Endothelial cell of umbilical vein (primary cell): ENCODE measurements at regions not wholly inside any gene's neighbourhood (a gene's known extent, or its start where the extent isn't known, plus 50 kb on each side); places are given as distances from the start of the nearest gene placed in this dataset.

Source experiments
- BruUV-seq: library from RNA; stranded (reverse); fragments of 400-500 nt; replicated peaks from 2 replicates; lab custom pipeline; 2021; lab: Mats Ljungman, UMichigan
- CTCF ChIA-PET: fragments of 300-600, 350-600 bp; sonication (Branson Sonifier 250); formaldehyde crosslinking; loops from one replicate; lab custom pipeline; 2021; ENCODE audit warnings: antibody characterized with exemption, inconsistent platforms; lab: Charles Lee
- POLR2A ChIA-PET: fragments of 300-600, 350-600 bp; sonication (Branson Sonifier 250); formaldehyde crosslinking; loops from one replicate; lab custom pipeline; 2021; ENCODE audit warnings: antibody characterized with exemption, inconsistent platforms; lab: Charles Lee
- DNase-seq: peaks from one replicate; pipeline ENCODE4 v3.0.0-alpha.2; 2011; ENCODE audit warnings: low read depth, low spot score
- FAIRE-seq: peaks from 2 replicates; lab custom pipeline; 2011; peaks lifted over from hg19 to GRCh38; lab: Jason Lieb, UNC
- H2AFZ ChIP-seq: 2 replicates; pipeline ENCODE4 v1.6.0; 2012; ENCODE audit warnings: low read depth, low read length, control low read depth, inconsistent platforms
- H3K27ac ChIP-seq: 2 replicates; pipeline ENCODE4 v1.5.1; 2011; ENCODE audit warnings: low read depth, mild to moderate bottlenecking, control low read depth, low read length, moderate library complexity; ENCODE audit not compliant: insufficient read depth
- H3K27me3 ChIP-seq, 2 experiments: 2 replicates each; pipeline versions ENCODE4 v1.6.0 to v1.6.1; 2011; ENCODE audit warnings: low read length in 2 of 2, mixed read lengths in 1 of 2; ENCODE audit not compliant: control insufficient read depth in 2 of 2, insufficient read depth in 2 of 2
- H3K36me3 ChIP-seq, 2 experiments: 2 replicates in 1 of 2; 3 replicates in 1 of 2; pipeline ENCODE4 v1.5.1; 2011; ENCODE audit warnings: low read length in 2 of 2, mild to moderate bottlenecking in 1 of 2, moderate library complexity in 1 of 2; ENCODE audit not compliant: control insufficient read depth in 2 of 2, insufficient read depth in 2 of 2; ENCODE audit errors: extremely low read depth in 1 of 2
- H3K4me1 ChIP-seq: 3 replicates; pipeline ENCODE4 v1.5.1; 2011; ENCODE audit warnings: mild to moderate bottlenecking, low read length; ENCODE audit not compliant: control insufficient read depth, insufficient read depth; ENCODE audit errors: extremely low read depth
- H3K4me2 ChIP-seq: 2 replicates; pipeline ENCODE4 v1.6.1; 2011; ENCODE audit warnings: low read length, control low read depth, mixed read lengths; ENCODE audit not compliant: insufficient read depth
- H3K4me3 ChIP-seq, 3 experiments: fragments of 200-600 bp in 1 of 3; sonication (generic), shearing (Covaris generic) in 1 of 3; replicated peaks in 1 of 3; 2 replicates each; pipeline ENCODE4 v1.5.1; 2011 to 2016; ENCODE audit warnings: control low read depth in 3 of 3, low read length in 3 of 3, mild to moderate bottlenecking in 2 of 3, inconsistent platforms in 1 of 3, low read depth in 1 of 3, moderate library complexity in 1 of 3; ENCODE audit not compliant: insufficient read depth in 1 of 3
- H3K79me2 ChIP-seq: 2 replicates; pipeline ENCODE4 v1.6.0; 2012; ENCODE audit warnings: low read length, inconsistent platforms; ENCODE audit not compliant: control insufficient read depth, insufficient read depth
- H3K9ac ChIP-seq: replicated peaks from 2 replicates; pipeline ENCODE3; 2011; ENCODE audit warnings: low read length, control low read depth; ENCODE audit not compliant: insufficient read depth; ENCODE audit errors: extremely low read depth
- H3K9me1 ChIP-seq: replicated peaks from 3 replicates; pipeline ENCODE4 v1.6.0; 2011; ENCODE audit warnings: mild to moderate bottlenecking, low read length; ENCODE audit not compliant: control insufficient read depth, insufficient read depth; ENCODE audit errors: extremely low read depth
- H3K9me3 ChIP-seq: replicated peaks from 2 replicates; pipeline ENCODE4 v1.5.1; 2012; ENCODE audit warnings: low read length, inconsistent platforms; ENCODE audit not compliant: control insufficient read depth, insufficient read depth
- H4K20me1 ChIP-seq: replicated peaks from 2 replicates; pipeline ENCODE3; 2011; ENCODE audit warnings: mild to moderate bottlenecking, low read length; ENCODE audit not compliant: control insufficient read depth, insufficient read depth; ENCODE audit errors: extremely low read depth
- CTCF ChIP-seq, 2 donors: IDR thresholded peaks; 1 replicate in 1 of 2; 2 replicates in 1 of 2; pipeline ENCODE4 v1.5.1; 2011; ENCODE audit warnings: low read length in 2 of 2, mild to moderate bottlenecking in 2 of 2, moderate library complexity in 2 of 2, control low read depth in 1 of 2, inconsistent platforms in 1 of 2, low read depth in 1 of 2; ENCODE audit not compliant: insufficient read depth in 1 of 2; ENCODE audit errors: extremely low read depth in 1 of 2
- EZH2 ChIP-seq: IDR thresholded peaks from 2 replicates; pipeline ENCODE4 v1.6.1; 2012; ENCODE audit warnings: borderline replicate concordance, low read depth, mild to moderate bottlenecking, moderate library complexity, low read length, inconsistent platforms; ENCODE audit not compliant: severe bottlenecking
- FOS ChIP-seq: IDR thresholded peaks from 2 replicates; pipeline ENCODE4 v1.6.1; 2011; ENCODE audit warnings: mild to moderate bottlenecking, low read length, moderate library complexity, borderline replicate concordance; ENCODE audit not compliant: insufficient read depth
- GATA2 ChIP-seq: IDR thresholded peaks from 2 replicates; pipeline ENCODE4 v1.7.0; 2011; ENCODE audit warnings: low read depth, mild to moderate bottlenecking, moderate library complexity, mixed read lengths, low read length; ENCODE audit not compliant: insufficient read length, insufficient read depth
- JUN ChIP-seq: IDR thresholded peaks from 2 replicates; pipeline ENCODE4 v1.6.1; 2011; ENCODE audit warnings: borderline replicate concordance, low read depth; ENCODE audit not compliant: insufficient read length, insufficient read depth
- MAX ChIP-seq: IDR thresholded peaks from 2 replicates; pipeline ENCODE4 v1.6.1; 2011; ENCODE audit not compliant: insufficient read depth, insufficient read length
- MYC ChIP-seq: IDR thresholded peaks from one replicate; pipeline ENCODE4 v1.6.1; 2011; ENCODE audit warnings: mild to moderate bottlenecking, low read depth, low read length
- POLR2A ChIP-seq: IDR thresholded peaks from 2 replicates; pipeline ENCODE4 v1.6.1; 2012; ENCODE audit warnings: low read depth, mild to moderate bottlenecking, control low read depth, low read length
- POLR2AphosphoS5 ChIP-seq: IDR thresholded peaks from 2 replicates; pipeline ENCODE4 v1.6.1; 2012; ENCODE audit warnings: low read depth, mild to moderate bottlenecking, control low read depth, low read length, moderate library complexity; ENCODE audit not compliant: insufficient read depth
- dilution Hi-C: fragments of 300-500 bp; cut with MboI; formaldehyde crosslinking; loops from one replicate; pipeline ENCODE4 v1.15.0; 2019; ENCODE audit warnings: low sequenced_read_pairs; ENCODE audit not compliant: extremely low pct_ligation_motif_present
- intact Hi-C: fragments of 100-400 bp; cut with micrococcal nuclease; formaldehyde crosslinking; loops from one replicate; pipeline ENCODE4 v1.10.0; 2022

GRCh38 chr18:64283059-64283458 is 134.2 kb upstream of the LINC00305 start:
- dilution Hi-C loops = no loop called here
- ChIA-PET CTCF (no interaction called here), POLR2A (no interaction called here)
- Histone ChIP-seq H3K9me1 (no peaks in the 10 kb centered on the region), H3K4me1 (no peaks in the 10 kb centered on the region), H2AFZ (no peak overlapping the region), H3K27ac (no peak overlapping the region), H3K36me3 (no peaks in the 10 kb centered on the region), H3K4me2 (no peak overlapping the region), H3K79me2 (no peaks in the 10 kb centered on the region), H3K9ac (no peak overlapping the region), H3K27me3 (no peaks in the 10 kb centered on the region), H3K4me3 (no peak overlapping the region), H4K20me1 (no peaks in the 10 kb centered on the region), H3K9me3 (no peaks in the 10 kb centered on the region)
- no TSS peak for BruUV-seq
- intact Hi-C loops = no loop called here
- no peak for DNase-seq
- FAIRE-seq = no peak
- TF ChIP-seq POLR2A = no peak
- no peak for TF ChIP-seq JUN
- TF ChIP-seq MAX = no peak
- no peak for TF ChIP-seq EZH2
- no peak for TF ChIP-seq POLR2AphosphoS5
- TF ChIP-seq CTCF (IDR thresholded peaks at IDR 0.05; ENCODE audit: extremely low read depth in 1 of 2, insufficient read depth in 1 of 2, low read depth in 1 of 2, low read length in 2 of 2) = no peak
- TF ChIP-seq FOS = no peak
- TF ChIP-seq MYC = no peak
- TF ChIP-seq GATA2 = no peak
